GM18508 (cell line): ENCODE measurements at regions not wholly inside any gene's neighbourhood (a gene's known extent, or its start where the extent isn't known, plus 50 kb on each side); places are given as distances from the start of the nearest gene placed in this dataset.
"Not testable (repeated sequence)": the region's sequence is repeated elsewhere in the genome, so short reads cannot be mapped to it uniquely, and the experiment has no call there.

Source experiments
- ATAC-seq: cut with Tn5 transposase; IDR thresholded peaks from one replicate; pipeline ENCODE4 v1.9.1; 2021; ENCODE audit warnings: moderate number of reproducible peaks; ENCODE audit not compliant: insufficient read depth, unreplicated experiment

- ATAC-seq, result no peak
Measured at GRCh38 chr11:87583931-87584330, 546.2 kb downstream of the TMEM135 start.

- ATAC-seq, result no peak
Measured at GRCh38 chr11:87575088-87575487, 537.4 kb downstream of the TMEM135 start.

GRCh38 chr11:87574193-87574592 lies 536.5 kb downstream of the TMEM135 start:
- no peak for ATAC-seq

- no peak for ATAC-seq
Measured at GRCh38 chr11:87573708-87574107, 536.0 kb downstream of the TMEM135 start.

GRCh38 chr11:87572881-87573280 lies 535.1 kb downstream of the TMEM135 start:
- ATAC-seq, result no peak

GRCh38 chr11:87560352-87560751 lies 522.6 kb downstream of the TMEM135 start:
- no peak for ATAC-seq

GRCh38 chr11:87559852-87560251 lies 522.1 kb downstream of the TMEM135 start:
- ATAC-seq, result not testable (repeated sequence)

GRCh38 chr11:87555101-87555500 lies 517.4 kb downstream of the TMEM135 start:
- ATAC-seq, result no peak

- ATAC-seq, result no peak
Measured at GRCh38 chr11:87548797-87549196, 511.1 kb downstream of the TMEM135 start.

- ATAC-seq, result no peak
Measured at GRCh38 chr11:87545858-87546257, 508.1 kb downstream of the TMEM135 start.

- ATAC-seq, result no peak
Measured at GRCh38 chr11:87539596-87539995, 501.9 kb downstream of the TMEM135 start.

- no peak for ATAC-seq
Measured at GRCh38 chr11:87536565-87536964, 498.8 kb downstream of the TMEM135 start.

GRCh38 chr11:87536016-87536415 lies 498.3 kb downstream of the TMEM135 start:
- ATAC-seq, result no peak

GRCh38 chr11:87535513-87535912 lies 497.8 kb downstream of the TMEM135 start:
- no peak for ATAC-seq

GRCh38 chr11:87531835-87532234 lies 494.1 kb downstream of the TMEM135 start:
- ATAC-seq, result not testable (repeated sequence)

GRCh38 chr11:87529486-87529885 lies 491.8 kb downstream of the TMEM135 start:
- no peak for ATAC-seq

GRCh38 chr11:87528752-87529151 lies 491.0 kb downstream of the TMEM135 start:
- ATAC-seq, result no peak

- no peak for ATAC-seq
Measured at GRCh38 chr11:87523276-87523675, 485.5 kb downstream of the TMEM135 start.

GRCh38 chr11:87518266-87518665 lies 480.5 kb downstream of the TMEM135 start:
- ATAC-seq, result no peak

GRCh38 chr11:87517351-87517750 lies 479.6 kb downstream of the TMEM135 start:
- ATAC-seq, result no peak

GRCh38 chr11:87507722-87508121 lies 470.0 kb downstream of the TMEM135 start:
- ATAC-seq, result not testable (repeated sequence)

GRCh38 chr11:87506946-87507345 lies 469.2 kb downstream of the TMEM135 start:
- not testable (repeated sequence) for ATAC-seq

- ATAC-seq, result no peak
Measured at GRCh38 chr11:87501388-87501787, 463.7 kb downstream of the TMEM135 start.
